Natural killer cell treated with Interleukin-12 subunit alpha and Interleukin-12 subunit beta and Interleukin-15 and Interleukin-18, amount 100 ng/mL, for 72 hours (primary cell): ENCODE measurements at regions not wholly inside any gene's neighbourhood (a gene's known extent, or its start where the extent isn't known, plus 50 kb on each side); places are given as distances from the start of the nearest gene placed in this dataset.
"Not testable (repeated sequence)": the region's sequence is repeated elsewhere in the genome, so short reads cannot be mapped to it uniquely, and the experiment has no call there.

ENCODE experiments used
- ATAC-seq, 2 donors: fragments of 150-1000 bp; cut with Tn5 transposase in 1 of 2; sonication (Bioruptor Pico), chemical (Tn5 transposase) in 1 of 2; 2 replicates each; pipeline ENCODE4 v1.10.0; 2021
- DNase-seq: peaks from one replicate; pipeline ENCODE4 v3.0.0; 2022; ENCODE audit warnings: low spot score
- H3K27ac Mint-ChIP-seq, 2 donors: 1 replicate in 1 of 2; 2 replicates in 1 of 2; pipeline ENCODE4 v1.8.0; 2022; ENCODE audit warnings: mixed read lengths in 2 of 2, mild to moderate bottlenecking in 1 of 2, moderate library complexity in 1 of 2
- H3K27me3 Mint-ChIP-seq, 2 donors: 1 replicate in 1 of 2; 2 replicates in 1 of 2; pipeline ENCODE4 v1.8.0; 2022; ENCODE audit warnings: mixed read lengths in 2 of 2
- H3K36me3 Mint-ChIP-seq: one replicate; pipeline ENCODE4 v1.8.0; 2022; ENCODE audit warnings: mixed read lengths
- H3K4me1 Mint-ChIP-seq, 2 donors: 1 replicate in 1 of 2; 2 replicates in 1 of 2; pipeline ENCODE4 v1.8.0; 2022; ENCODE audit warnings: low read depth in 2 of 2, mixed read lengths in 2 of 2, mild to moderate bottlenecking in 1 of 2
- H3K4me3 Mint-ChIP-seq: one replicate; pipeline ENCODE4 v1.8.0; 2022; ENCODE audit warnings: mixed read lengths
- H3K9me3 Mint-ChIP-seq: 2 replicates; pipeline ENCODE4 v1.8.0; 2022; ENCODE audit warnings: mixed read lengths

GRCh38 chr4:71202705-71203104 lies 136.1 kb upstream of the SLC4A4 start:
- no peaks in the 10 kb centered on the region for H3K9me3 Mint-ChIP-seq
- no peak for DNase-seq
- H3K4me3 Mint-ChIP-seq, result no peak overlapping the region
- no peaks in the 10 kb centered on the region for H3K36me3 Mint-ChIP-seq
- no peaks in the 10 kb centered on the region for H3K27me3 Mint-ChIP-seq
- peaks cover 23 to 24% of the 10 kb centered on the region in 2 donors for H3K4me1 Mint-ChIP-seq
- no peak overlapping the region for H3K27ac Mint-ChIP-seq
- no peak for ATAC-seq

- ATAC-seq (no peak), DNase-seq (no peak)
- no peak overlapping the region for H3K27ac Mint-ChIP-seq
- H3K4me1 Mint-ChIP-seq, result peaks cover 18 to 19% of the 10 kb centered on the region in 2 donors
- H3K36me3 Mint-ChIP-seq, result no peaks in the 10 kb centered on the region
- H3K27me3 Mint-ChIP-seq, result no peaks in the 10 kb centered on the region
- no peak overlapping the region for H3K4me3 Mint-ChIP-seq
- H3K9me3 Mint-ChIP-seq, result no peaks in the 10 kb centered on the region
These were observed 134.8 kb upstream of the SLC4A4 start for GRCh38 chr4:71204056-71204455.

- Mint-ChIP-seq H3K9me3 (no peaks in the 10 kb centered on the region), H3K27me3 (no peaks in the 10 kb centered on the region), H3K4me1 (peaks cover 5 to 11% of the 10 kb centered on the region in 2 donors), H3K36me3 (no peaks in the 10 kb centered on the region), H3K27ac (no peak overlapping the region), H3K4me3 (no peak overlapping the region)
- ATAC-seq (no peak), DNase-seq (no peak)
These were observed 132.1 kb upstream of the SLC4A4 start for GRCh38 chr4:71206763-71207162.

- DNase-seq (no peak), ATAC-seq (peak in 1 of 2 donors; percentile 52)
- Mint-ChIP-seq H3K27me3 (no peaks in the 10 kb centered on the region), H3K36me3 (no peaks in the 10 kb centered on the region), H3K4me1 (peaks cover 5 to 18% of the 10 kb centered on the region in 2 donors), H3K9me3 (no peaks in the 10 kb centered on the region), H3K27ac (no peak overlapping the region), H3K4me3 (no peak overlapping the region)
These were observed 129.7 kb upstream of the SLC4A4 start for GRCh38 chr4:71209161-71209560.

GRCh38 chr4:71210823-71211222 lies 128.0 kb upstream of the SLC4A4 start:
- Mint-ChIP-seq H3K4me1 (peaks cover 5 to 13% of the 10 kb centered on the region in 2 donors), H3K4me3 (no peak overlapping the region), H3K9me3 (no peaks in the 10 kb centered on the region), H3K27me3 (no peaks in the 10 kb centered on the region), H3K27ac (no peak overlapping the region), H3K36me3 (no peaks in the 10 kb centered on the region)
- DNase-seq (no peak), ATAC-seq (no peak)

GRCh38 chr4:71211748-71212147 lies 127.1 kb upstream of the SLC4A4 start:
- ATAC-seq, result no peak
- Mint-ChIP-seq H3K4me1 (peaks cover 5 to 13% of the 10 kb centered on the region in 2 donors), H3K27ac (no peak overlapping the region), H3K36me3 (no peaks in the 10 kb centered on the region), H3K9me3 (no peaks in the 10 kb centered on the region), H3K27me3 (no peaks in the 10 kb centered on the region), H3K4me3 (no peak overlapping the region)
- DNase-seq, result no peak

GRCh38 chr4:71212216-71212615 lies 126.6 kb upstream of the SLC4A4 start:
- Mint-ChIP-seq H3K27me3 (no peaks in the 10 kb centered on the region), H3K36me3 (no peaks in the 10 kb centered on the region), H3K9me3 (no peaks in the 10 kb centered on the region), H3K4me3 (no peak overlapping the region), H3K27ac (no peak overlapping the region), H3K4me1 (peaks cover 5 to 15% of the 10 kb centered on the region in 2 donors)
- DNase-seq, result no peak
- ATAC-seq, result no peak

GRCh38 chr4:71214578-71214977 lies 124.2 kb upstream of the SLC4A4 start:
- no peaks in the 10 kb centered on the region for H3K27me3 Mint-ChIP-seq
- H3K9me3 Mint-ChIP-seq, result no peaks in the 10 kb centered on the region
- H3K4me1 Mint-ChIP-seq, result peaks cover 0 to 17% of the 10 kb centered on the region in 2 donors
- no peak for DNase-seq
- ATAC-seq, result no peak
- no peaks in the 10 kb centered on the region for H3K36me3 Mint-ChIP-seq
- H3K27ac Mint-ChIP-seq, result no peak overlapping the region
- no peak overlapping the region for H3K4me3 Mint-ChIP-seq

- H3K27me3 Mint-ChIP-seq, result no peaks in the 10 kb centered on the region
- H3K4me3 Mint-ChIP-seq, result no peak overlapping the region
These were observed 122.4 kb upstream of the SLC4A4 start for GRCh38 chr4:71216316-71216959.

GRCh38 chr4:71217688-71218087 lies 121.1 kb upstream of the SLC4A4 start:
- DNase-seq (no peak), ATAC-seq (no peak)
- Mint-ChIP-seq H3K27ac (no peak overlapping the region), H3K9me3 (no peaks in the 10 kb centered on the region), H3K4me3 (no peak overlapping the region), H3K36me3 (no peaks in the 10 kb centered on the region), H3K27me3 (no peaks in the 10 kb centered on the region), H3K4me1 (peaks cover 7 to 14% of the 10 kb centered on the region in 2 donors)

More at GRCh38 chr4:71216316-71216959, 122.4 kb upstream of the SLC4A4 start:
- no peak for ATAC-seq
- H3K27ac Mint-ChIP-seq, result no peak overlapping the region
- H3K9me3 Mint-ChIP-seq, result no peaks in the 10 kb centered on the region
- peaks cover 0 to 20% of the 10 kb centered on the region in 2 donors for H3K4me1 Mint-ChIP-seq
- no peak for DNase-seq
- no peaks in the 10 kb centered on the region for H3K36me3 Mint-ChIP-seq

GRCh38 chr4:71220848-71221247 lies 118.0 kb upstream of the SLC4A4 start:
- H3K4me3 Mint-ChIP-seq, DNase-seq, H3K27ac Mint-ChIP-seq, H3K27me3 Mint-ChIP-seq, H3K36me3 Mint-ChIP-seq, H3K9me3 Mint-ChIP-seq, ATAC-seq: not testable (repeated sequence)
- peaks cover 9 to 24% of the 10 kb centered on the region in 2 donors for H3K4me1 Mint-ChIP-seq

- no peak overlapping the region for H3K4me3 Mint-ChIP-seq
- no peak overlapping the region for H3K27ac Mint-ChIP-seq
- H3K9me3 Mint-ChIP-seq, result no peaks in the 10 kb centered on the region
- no peaks in the 10 kb centered on the region for H3K27me3 Mint-ChIP-seq
- no peaks in the 10 kb centered on the region for H3K36me3 Mint-ChIP-seq
- ATAC-seq, result no peak
- DNase-seq, result no peak
- peaks cover 9 to 24% of the 10 kb centered on the region in 2 donors for H3K4me1 Mint-ChIP-seq
These were observed 117.0 kb upstream of the SLC4A4 start for GRCh38 chr4:71221510-71222466.

- H3K9me3 Mint-ChIP-seq, result no peaks in the 10 kb centered on the region
- no peaks in the 10 kb centered on the region for H3K27me3 Mint-ChIP-seq
- no peak overlapping the region for H3K27ac Mint-ChIP-seq
- peak in 1 of 2 donors; percentile 15 for ATAC-seq
- peaks cover 9 to 18% of the 10 kb centered on the region in 2 donors for H3K4me1 Mint-ChIP-seq
- H3K36me3 Mint-ChIP-seq, result no peaks in the 10 kb centered on the region
- no peak for DNase-seq
- H3K4me3 Mint-ChIP-seq, result no peak overlapping the region
These were observed 116.2 kb upstream of the SLC4A4 start for GRCh38 chr4:71222661-71223060.
